GM23338 (cell line): ENCODE measurements at regions not wholly inside any gene's neighbourhood (a gene's known extent, or its start where the extent isn't known, plus 50 kb on each side); places are given as distances from the start of the nearest gene placed in this dataset.

Experiments
- ATAC-seq: fragments of 200-7000 bp; cut with Tn5 transposase; 3 replicates; pipeline ENCODE4 v1.9.1; 2020
- DNase-seq: peaks from one replicate; pipeline ENCODE4 v3.0.0-alpha.2; 2015; ENCODE audit warnings: low spot score
- H2AFZ ChIP-seq: fragments of 200-600 bp; sonication (generic); 2 replicates; pipeline ENCODE4 v1.8.0; 2016; ENCODE audit warnings: antibody characterized with exemption, mild to moderate bottlenecking, moderate library complexity
- H3F3A ChIP-seq: fragments of 200-600 bp; sonication (generic); replicated peaks from 2 replicates; pipeline ENCODE4 v1.8.0; 2017; ENCODE audit warnings: antibody characterized with exemption, mixed run types, low read depth
- H3K27ac ChIP-seq: fragments of 200-600 bp; sonication (generic); 2 replicates; pipeline ENCODE4 v1.6.1; 2016; ENCODE audit warnings: low read depth
- H3K27me3 ChIP-seq: fragments of 200-600 bp; sonication (generic); 2 replicates; pipeline ENCODE4 v1.8.0; 2016; ENCODE audit warnings: mild to moderate bottlenecking, mixed run types, moderate library complexity; ENCODE audit not compliant: insufficient read depth
- H3K36me3 ChIP-seq: fragments of 200-600 bp; sonication (generic); 2 replicates; pipeline ENCODE4 v1.8.0; 2016; ENCODE audit warnings: mild to moderate bottlenecking; ENCODE audit not compliant: insufficient read depth
- H3K4me1 ChIP-seq: fragments of 200-600 bp; sonication (generic); 2 replicates; pipeline ENCODE4 v1.8.0; 2016; ENCODE audit warnings: mild to moderate bottlenecking, moderate library complexity; ENCODE audit not compliant: insufficient read depth
- H3K4me2 ChIP-seq: fragments of 200-600 bp; sonication (generic); 2 replicates; pipeline ENCODE4 v1.7.1; 2017; ENCODE audit warnings: mixed run types
- H3K4me3 ChIP-seq: fragments of 200-600 bp; sonication (generic); 2 replicates; pipeline ENCODE4 v1.6.1; 2016; ENCODE audit warnings: mixed run types
- H3K79me2 ChIP-seq: fragments of 200-600 bp; sonication (generic); replicated peaks from 2 replicates; pipeline ENCODE4 v1.8.0; 2017; ENCODE audit warnings: mild to moderate bottlenecking; ENCODE audit not compliant: insufficient read depth
- H3K9me2 ChIP-seq: fragments of 200-600 bp; sonication (generic); 2 replicates; pipeline ENCODE4 v1.8.0; 2017; ENCODE audit not compliant: insufficient read depth
- H4K20me1 ChIP-seq: fragments of 200-600 bp; sonication (generic); replicated peaks from 2 replicates; pipeline ENCODE4 v1.8.0; 2017; ENCODE audit warnings: mild to moderate bottlenecking; ENCODE audit not compliant: insufficient read depth
- H3K27ac Mint-ChIP-seq: 2 replicates; pipeline ENCODE4 v1.8.0; 2020; ENCODE audit warnings: inconsistent platforms, mild to moderate bottlenecking, moderate library complexity, mixed read lengths
- H3K27me3 Mint-ChIP-seq: 3 replicates; pipeline ENCODE4 v1.8.0; 2022; ENCODE audit warnings: low read depth, mild to moderate bottlenecking, moderate library complexity, mixed read lengths, inconsistent platforms; ENCODE audit not compliant: insufficient read depth, poor library complexity
- H3K36me3 Mint-ChIP-seq: 3 replicates; pipeline ENCODE4 v1.8.0; 2021; ENCODE audit warnings: low read depth, mild to moderate bottlenecking, inconsistent platforms, moderate library complexity, mixed read lengths
- H3K4me1 Mint-ChIP-seq: 3 replicates; pipeline ENCODE4 v1.8.0; 2020; ENCODE audit warnings: mild to moderate bottlenecking, inconsistent platforms, mixed read lengths
- H3K4me3 Mint-ChIP-seq: 3 replicates; pipeline ENCODE4 v1.8.0; 2021; ENCODE audit warnings: moderate library complexity, mild to moderate bottlenecking, inconsistent platforms, mixed read lengths
- H3K9me3 Mint-ChIP-seq: 3 replicates; pipeline ENCODE4 v1.8.0; 2020; ENCODE audit warnings: moderate library complexity, mild to moderate bottlenecking, inconsistent platforms, mixed read lengths
- CREB1 ChIP-seq: fragments of 250-450 bp; sonication (Bioruptor Pico); IDR thresholded peaks from 2 replicates; pipeline ENCODE4 v1.5.0; 2020; ENCODE audit warnings: low read depth, mild to moderate bottlenecking, moderate library complexity
- JUNB ChIP-seq: IDR thresholded peaks from one replicate; pipeline ENCODE4 v1.6.1; 2016; ENCODE audit warnings: antibody characterized with exemption; ENCODE audit not compliant: unreplicated experiment
- NANOG ChIP-seq: IDR thresholded peaks from 2 replicates; pipeline ENCODE4 v1.6.1; 2016; ENCODE audit warnings: antibody characterized with exemption, borderline replicate concordance
- POLR2AphosphoS5 ChIP-seq: IDR thresholded peaks from 2 replicates; pipeline ENCODE4 v1.6.1; 2016; ENCODE audit warnings: antibody characterized with exemption, low read depth
- STAT1 ChIP-seq: IDR thresholded peaks from one replicate; pipeline ENCODE4 v1.6.1; 2016; ENCODE audit warnings: antibody characterized with exemption; ENCODE audit not compliant: unreplicated experiment
- ZNF114 ChIP-seq: fragments of 250-450 bp; sonication (Bioruptor Pico); IDR thresholded peaks from 2 replicates; pipeline ENCODE4 v1.5.0; 2020; ENCODE audit warnings: mild to moderate bottlenecking, moderate library complexity
- ZNF331 ChIP-seq: fragments of 250-450 bp; sonication (Bioruptor Pico); IDR thresholded peaks from 2 replicates; pipeline ENCODE4 v1.5.0; 2020; ENCODE audit warnings: low read depth, mild to moderate bottlenecking, moderate library complexity
- TF ChIP-seq, protein P1 (sequence below): IDR thresholded peaks from 2 replicates; pipeline ENCODE4 v1.6.1; 2016; ENCODE audit warnings: antibody characterized with exemption
- TF ChIP-seq, protein P2 (sequence below): fragments of 250-450 bp; sonication (Bioruptor Pico); IDR thresholded peaks from 2 replicates; pipeline ENCODE4 v1.5.0; 2020; ENCODE audit warnings: mild to moderate bottlenecking, moderate library complexity
- TF ChIP-seq, protein P3 (sequence below), 2 experiments: fragments of 200-600 bp in 1 of 2; sonication (generic) in 1 of 2; conservative IDR thresholded peaks; 2 replicates each; pipeline versions ENCODE4 v1.5.1 to v1.6.1; 2016 to 2017; ENCODE audit warnings: antibody characterized with exemption in 2 of 2, low read depth in 2 of 2, mild to moderate bottlenecking in 2 of 2, moderate library complexity in 1 of 2

DNA sequence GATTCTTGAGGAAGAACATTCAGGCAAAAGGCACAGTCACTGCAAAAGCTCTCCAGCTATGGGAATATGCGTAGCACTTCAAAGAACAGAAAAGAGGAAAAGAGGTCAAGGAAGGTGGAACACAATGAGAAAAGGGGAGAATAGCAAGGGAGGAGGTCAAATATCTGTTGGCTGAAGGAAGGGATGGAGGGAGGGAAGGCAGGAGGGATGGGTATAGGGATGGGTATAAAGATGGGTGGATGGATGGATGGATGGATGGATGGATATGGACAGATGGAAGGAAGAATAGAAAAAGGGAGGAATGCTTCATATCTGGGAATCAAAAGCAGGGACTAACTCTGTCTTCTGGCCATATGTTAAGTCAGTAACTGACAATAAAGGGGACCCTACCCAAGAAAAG lies 164.2 kb upstream of the TOP1 start:
- Histone ChIP-seq H3K36me3 (no peaks in the 10 kb centered on the region), H4K20me1 (no peaks in the 10 kb centered on the region), H3K27me3 (no peaks in the 10 kb centered on the region), H2AFZ (no peak overlapping the region), H3K27ac (no peak overlapping the region), H3K4me3 (no peak overlapping the region), H3K79me2 (no peaks in the 10 kb centered on the region), H3F3A (no peaks in the 10 kb centered on the region), H3K4me1 (peaks cover 6% of the 10 kb centered on the region; the same call in 1 of the 2 replicates), H3K4me2 (no peak overlapping the region), H3K9me2 (peaks cover 11% of the 10 kb centered on the region; the same call in 1 of the 2 replicates)
- H3K4me3 Mint-ChIP-seq, result no peak overlapping the region
- H3K9me3 Mint-ChIP-seq, result no peaks in the 10 kb centered on the region
- H3K27me3 Mint-ChIP-seq, result peaks cover 10% of the 10 kb centered on the region
- DNase-seq, result no peak
- H3K27ac Mint-ChIP-seq, result no peak overlapping the region
- no peaks in the 10 kb centered on the region; the same call in 2 of the 3 replicates for H3K36me3 Mint-ChIP-seq
- ATAC-seq, result no peak
- peaks cover 11% of the 10 kb centered on the region for H3K4me1 Mint-ChIP-seq
- no peak for TF ChIP-seq POLR2AphosphoS5

DNA sequence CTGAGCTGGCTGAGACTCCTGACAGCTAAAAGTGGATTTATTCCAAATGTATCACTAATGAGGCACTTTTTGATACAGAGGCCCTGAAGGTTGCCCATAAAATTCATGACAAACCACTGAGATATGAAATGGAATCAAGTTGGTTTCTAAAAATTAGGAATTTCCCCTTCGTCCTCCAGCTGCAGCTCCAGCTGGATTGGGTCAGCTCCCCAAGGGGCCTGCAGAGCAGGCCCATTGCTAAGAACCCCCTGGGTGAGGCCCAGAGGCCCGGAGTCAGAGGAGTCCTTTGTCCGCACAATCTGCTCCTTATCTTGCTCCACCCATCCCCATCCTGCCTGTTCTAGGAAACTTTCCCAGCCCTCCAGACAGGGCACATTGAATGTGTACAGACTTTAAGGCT lies 163.5 kb upstream of the TOP1 start:
- Mint-ChIP-seq H3K4me3 (no peak overlapping the region; the same call in 2 of the 3 replicates), H3K36me3 (no peaks in the 10 kb centered on the region; the same call in 2 of the 3 replicates), H3K9me3 (no peaks in the 10 kb centered on the region), H3K27ac (no peak overlapping the region), H3K4me1 (peaks cover 7% of the 10 kb centered on the region), H3K27me3 (peaks cover 10% of the 10 kb centered on the region)
- DNase-seq (no peak), ATAC-seq (no peak)
- H4K20me1 ChIP-seq, result no peaks in the 10 kb centered on the region
- no peaks in the 10 kb centered on the region for H3K27me3 ChIP-seq
- H3K36me3 ChIP-seq, result no peaks in the 10 kb centered on the region
- H3K4me1 ChIP-seq, result 0 out of 2 replicates have a peak, but pooled peaks cover 8% of the 10 kb centered on the region
- H3K9me2 ChIP-seq, result peaks cover 11% of the 10 kb centered on the region; the same call in 1 of the 2 replicates
- H3K4me3 ChIP-seq, result no peak overlapping the region
- no peak overlapping the region for H3K4me2 ChIP-seq
- H3K27ac ChIP-seq, result no peak overlapping the region
- no peaks in the 10 kb centered on the region for H3K79me2 ChIP-seq
- no peak overlapping the region for H2AFZ ChIP-seq
- no peaks in the 10 kb centered on the region for H3F3A ChIP-seq
- TF ChIP-seq NANOG (no peak), STAT1 (no peak), JUNB (no peak), POLR2AphosphoS5 (no peak), ZNF114 (CRISPR knock-in tag) (no peak), CREB1 (CRISPR knock-in tag) (no peak), ZNF331 (CRISPR knock-in tag) (no peak)
- TF ChIP-seq, protein P1, sequence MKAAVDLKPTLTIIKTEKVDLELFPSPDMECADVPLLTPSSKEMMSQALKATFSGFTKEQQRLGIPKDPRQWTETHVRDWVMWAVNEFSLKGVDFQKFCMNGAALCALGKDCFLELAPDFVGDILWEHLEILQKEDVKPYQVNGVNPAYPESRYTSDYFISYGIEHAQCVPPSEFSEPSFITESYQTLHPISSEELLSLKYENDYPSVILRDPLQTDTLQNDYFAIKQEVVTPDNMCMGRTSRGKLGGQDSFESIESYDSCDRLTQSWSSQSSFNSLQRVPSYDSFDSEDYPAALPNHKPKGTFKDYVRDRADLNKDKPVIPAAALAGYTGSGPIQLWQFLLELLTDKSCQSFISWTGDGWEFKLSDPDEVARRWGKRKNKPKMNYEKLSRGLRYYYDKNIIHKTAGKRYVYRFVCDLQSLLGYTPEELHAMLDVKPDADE, result no peak
- TF ChIP-seq, protein P2, sequence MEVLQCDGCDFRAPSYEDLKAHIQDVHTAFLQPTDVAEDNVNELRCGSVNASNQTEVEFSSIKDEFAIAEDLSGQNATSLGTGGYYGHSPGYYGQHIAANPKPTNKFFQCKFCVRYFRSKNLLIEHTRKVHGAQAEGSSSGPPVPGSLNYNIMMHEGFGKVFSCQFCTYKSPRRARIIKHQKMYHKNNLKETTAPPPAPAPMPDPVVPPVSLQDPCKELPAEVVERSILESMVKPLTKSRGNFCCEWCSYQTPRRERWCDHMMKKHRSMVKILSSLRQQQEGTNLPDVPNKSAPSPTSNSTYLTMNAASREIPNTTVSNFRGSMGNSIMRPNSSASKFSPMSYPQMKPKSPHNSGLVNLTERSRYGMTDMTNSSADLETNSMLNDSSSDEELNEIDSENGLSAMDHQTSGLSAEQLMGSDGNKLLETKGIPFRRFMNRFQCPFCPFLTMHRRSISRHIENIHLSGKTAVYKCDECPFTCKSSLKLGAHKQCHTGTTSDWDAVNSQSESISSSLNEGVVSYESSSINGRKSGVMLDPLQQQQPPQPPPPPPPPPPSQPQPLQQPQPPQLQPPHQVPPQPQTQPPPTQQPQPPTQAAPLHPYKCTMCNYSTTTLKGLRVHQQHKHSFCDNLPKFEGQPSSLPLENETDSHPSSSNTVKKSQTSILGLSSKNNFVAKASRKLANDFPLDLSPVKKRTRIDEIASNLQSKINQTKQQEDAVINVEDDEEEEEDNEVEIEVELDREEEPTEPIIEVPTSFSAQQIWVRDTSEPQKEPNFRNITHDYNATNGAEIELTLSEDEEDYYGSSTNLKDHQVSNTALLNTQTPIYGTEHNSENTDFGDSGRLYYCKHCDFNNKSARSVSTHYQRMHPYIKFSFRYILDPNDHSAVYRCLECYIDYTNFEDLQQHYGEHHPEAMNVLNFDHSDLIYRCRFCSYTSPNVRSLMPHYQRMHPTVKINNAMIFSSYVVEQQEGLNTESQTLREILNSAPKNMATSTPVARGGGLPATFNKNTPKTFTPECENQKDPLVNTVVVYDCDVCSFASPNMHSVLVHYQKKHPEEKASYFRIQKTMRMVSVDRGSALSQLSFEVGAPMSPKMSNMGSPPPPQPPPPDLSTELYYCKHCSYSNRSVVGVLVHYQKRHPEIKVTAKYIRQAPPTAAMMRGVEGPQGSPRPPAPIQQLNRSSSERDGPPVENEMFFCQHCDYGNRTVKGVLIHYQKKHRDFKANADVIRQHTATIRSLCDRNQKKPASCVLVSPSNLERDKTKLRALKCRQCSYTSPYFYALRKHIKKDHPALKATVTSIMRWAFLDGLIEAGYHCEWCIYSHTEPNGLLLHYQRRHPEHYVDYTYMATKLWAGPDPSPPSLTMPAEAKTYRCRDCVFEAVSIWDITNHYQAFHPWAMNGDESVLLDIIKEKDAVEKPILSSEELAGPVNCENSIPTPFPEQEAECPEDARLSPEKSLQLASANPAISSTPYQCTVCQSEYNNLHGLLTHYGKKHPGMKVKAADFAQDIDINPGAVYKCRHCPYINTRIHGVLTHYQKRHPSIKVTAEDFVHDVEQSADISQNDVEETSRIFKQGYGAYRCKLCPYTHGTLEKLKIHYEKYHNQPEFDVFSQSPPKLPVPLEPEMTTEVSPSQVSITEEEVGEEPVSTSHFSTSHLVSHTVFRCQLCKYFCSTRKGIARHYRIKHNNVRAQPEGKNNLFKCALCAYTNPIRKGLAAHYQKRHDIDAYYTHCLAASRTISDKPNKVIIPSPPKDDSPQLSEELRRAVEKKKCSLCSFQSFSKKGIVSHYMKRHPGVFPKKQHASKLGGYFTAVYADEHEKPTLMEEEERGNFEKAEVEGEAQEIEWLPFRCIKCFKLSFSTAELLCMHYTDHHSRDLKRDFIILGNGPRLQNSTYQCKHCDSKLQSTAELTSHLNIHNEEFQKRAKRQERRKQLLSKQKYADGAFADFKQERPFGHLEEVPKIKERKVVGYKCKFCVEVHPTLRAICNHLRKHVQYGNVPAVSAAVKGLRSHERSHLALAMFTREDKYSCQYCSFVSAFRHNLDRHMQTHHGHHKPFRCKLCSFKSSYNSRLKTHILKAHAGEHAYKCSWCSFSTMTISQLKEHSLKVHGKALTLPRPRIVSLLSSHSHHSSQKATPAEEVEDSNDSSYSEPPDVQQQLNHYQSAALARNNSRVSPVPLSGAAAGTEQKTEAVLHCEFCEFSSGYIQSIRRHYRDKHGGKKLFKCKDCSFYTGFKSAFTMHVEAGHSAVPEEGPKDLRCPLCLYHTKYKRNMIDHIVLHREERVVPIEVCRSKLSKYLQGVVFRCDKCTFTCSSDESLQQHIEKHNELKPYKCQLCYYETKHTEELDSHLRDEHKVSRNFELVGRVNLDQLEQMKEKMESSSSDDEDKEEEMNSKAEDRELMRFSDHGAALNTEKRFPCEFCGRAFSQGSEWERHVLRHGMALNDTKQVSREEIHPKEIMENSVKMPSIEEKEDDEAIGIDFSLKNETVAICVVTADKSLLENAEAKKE (CRISPR knock-in tag), result no peak
- TF ChIP-seq, protein P3, sequence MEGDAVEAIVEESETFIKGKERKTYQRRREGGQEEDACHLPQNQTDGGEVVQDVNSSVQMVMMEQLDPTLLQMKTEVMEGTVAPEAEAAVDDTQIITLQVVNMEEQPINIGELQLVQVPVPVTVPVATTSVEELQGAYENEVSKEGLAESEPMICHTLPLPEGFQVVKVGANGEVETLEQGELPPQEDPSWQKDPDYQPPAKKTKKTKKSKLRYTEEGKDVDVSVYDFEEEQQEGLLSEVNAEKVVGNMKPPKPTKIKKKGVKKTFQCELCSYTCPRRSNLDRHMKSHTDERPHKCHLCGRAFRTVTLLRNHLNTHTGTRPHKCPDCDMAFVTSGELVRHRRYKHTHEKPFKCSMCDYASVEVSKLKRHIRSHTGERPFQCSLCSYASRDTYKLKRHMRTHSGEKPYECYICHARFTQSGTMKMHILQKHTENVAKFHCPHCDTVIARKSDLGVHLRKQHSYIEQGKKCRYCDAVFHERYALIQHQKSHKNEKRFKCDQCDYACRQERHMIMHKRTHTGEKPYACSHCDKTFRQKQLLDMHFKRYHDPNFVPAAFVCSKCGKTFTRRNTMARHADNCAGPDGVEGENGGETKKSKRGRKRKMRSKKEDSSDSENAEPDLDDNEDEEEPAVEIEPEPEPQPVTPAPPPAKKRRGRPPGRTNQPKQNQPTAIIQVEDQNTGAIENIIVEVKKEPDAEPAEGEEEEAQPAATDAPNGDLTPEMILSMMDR (conservative IDR thresholded peaks at IDR 0.05; ENCODE audit: low read depth in 2 of 2), result no peak
